ENCODE measurements at regions not wholly inside any gene's neighbourhood (a gene's known extent, or its start where the extent isn't known, plus 50 kb on each side); places are given as distances from the start of the nearest gene placed in this dataset.

- no peak overlapping the region for H3K4me3 ChIP-seq
- no peak for DNase-seq
- H3K4me1 ChIP-seq, result no peaks in the 10 kb centered on the region
- H3K27ac ChIP-seq, result no peak overlapping the region
- WGBS, 2 donors, result 93 to 95% methylated on average over 4 of the region's 4 CpGs
- H3K27me3 ChIP-seq, result no peaks in the 10 kb centered on the region
- TF ChIP-seq POLR2A (IDR thresholded peaks at IDR 0.05) (no peak), CTCF (IDR thresholded peaks at IDR 0.05) (no peak)
- no peaks in the 10 kb centered on the region for H3K9me3 ChIP-seq
- intact Hi-C loops (cut with DNase I; ENCODE audit: low total_unique reads), result no loop called here
- no peaks in the 10 kb centered on the region for H3K36me3 ChIP-seq (ENCODE audit: low read depth, missing control alignments)
Observed at GRCh38 chr1:55314740-55315139, 99.6 kb upstream of the USP24 start.

GRCh38 chr1:55313903-55314302 is 98.7 kb upstream of the USP24 start:
- Histone ChIP-seq H3K9me3 (no peaks in the 10 kb centered on the region), H3K27ac (no peak overlapping the region), H3K4me3 (no peak overlapping the region), H3K4me1 (no peaks in the 10 kb centered on the region), H3K36me3 (ENCODE audit: low read depth, missing control alignments) (no peaks in the 10 kb centered on the region), H3K27me3 (no peaks in the 10 kb centered on the region)
- intact Hi-C loops (cut with DNase I; ENCODE audit: low total_unique reads), result no loop called here
- WGBS, 2 donors, result 84% methylated on average over 5 of the region's 5 CpGs
- TF ChIP-seq POLR2A (IDR thresholded peaks at IDR 0.05) (no peak), CTCF (IDR thresholded peaks at IDR 0.05) (no peak)
- DNase-seq, result no peak

GRCh38 chr1:55311979-55312378 is 96.8 kb upstream of the USP24 start:
- Histone ChIP-seq H3K27ac (no peak overlapping the region), H3K36me3 (ENCODE audit: low read depth, missing control alignments) (no peaks in the 10 kb centered on the region), H3K4me1 (no peaks in the 10 kb centered on the region), H3K4me3 (no peak overlapping the region), H3K27me3 (no peaks in the 10 kb centered on the region), H3K9me3 (no peaks in the 10 kb centered on the region)
- WGBS, 2 donors, result 86 to 91% methylated on average over 4 of the region's 4 CpGs
- TF ChIP-seq CTCF (IDR thresholded peaks at IDR 0.05), result no peak
- TF ChIP-seq POLR2A (IDR thresholded peaks at IDR 0.05), result no peak
- intact Hi-C loops (cut with DNase I; ENCODE audit: low total_unique reads), result no loop called here
- no peak for DNase-seq

GRCh38 chr1:55311057-55311641 is 96.0 kb upstream of the USP24 start:
- TF ChIP-seq POLR2A (IDR thresholded peaks at IDR 0.05), result no peak
- TF ChIP-seq CTCF (IDR thresholded peaks at IDR 0.05), result no peak
- Histone ChIP-seq H3K4me3 (no peak overlapping the region), H3K4me1 (no peaks in the 10 kb centered on the region), H3K27me3 (no peaks in the 10 kb centered on the region), H3K36me3 (ENCODE audit: low read depth, missing control alignments) (no peaks in the 10 kb centered on the region), H3K27ac (no peak overlapping the region), H3K9me3 (no peaks in the 10 kb centered on the region)
- WGBS, 2 donors, result 83 to 91% methylated on average over 7 of the region's 7 CpGs
- no peak for DNase-seq
- intact Hi-C loops (cut with DNase I; ENCODE audit: low total_unique reads), result no loop called here

GRCh38 chr1:55310505-55310971 is 95.4 kb upstream of the USP24 start:
- intact Hi-C loops (cut with DNase I; ENCODE audit: low total_unique reads), result no loop called here
- no peak for DNase-seq
- no peaks in the 10 kb centered on the region for H3K9me3 ChIP-seq
- 81 to 89% methylated on average over 3 of the region's 3 CpGs for WGBS, 2 donors
- TF ChIP-seq CTCF (IDR thresholded peaks at IDR 0.05), result no peak
- TF ChIP-seq POLR2A (IDR thresholded peaks at IDR 0.05), result no peak
- H3K4me3 ChIP-seq, result no peak overlapping the region
- no peak overlapping the region for H3K27ac ChIP-seq
- H3K4me1 ChIP-seq, result no peaks in the 10 kb centered on the region
- no peaks in the 10 kb centered on the region for H3K27me3 ChIP-seq
- H3K36me3 ChIP-seq (ENCODE audit: low read depth, missing control alignments), result no peaks in the 10 kb centered on the region

Data from testis (tissue), 2 donors.